ENCODE measurements at regions not wholly inside any gene's neighbourhood (a gene's known extent, or its start where the extent isn't known, plus 50 kb on each side); places are given as distances from the start of the nearest gene placed in this dataset.
"Not testable (repeated sequence)": the region's sequence is repeated elsewhere in the genome, so short reads cannot be mapped to it uniquely, and the experiment has no call there.

- Mint-ChIP-seq H3K36me3 (ENCODE audit: low read depth) (no peaks in the 10 kb centered on the region), H3K9me3 (ENCODE audit: low read depth) (peaks cover 6% of the 10 kb centered on the region), H3K4me3 (ENCODE audit: unreplicated experiment) (no peak overlapping the region), H3K4me1 (ENCODE audit: low read depth) (peaks cover 22% of the 10 kb centered on the region), H3K27ac (ENCODE audit: unreplicated experiment) (no peak overlapping the region), H3K27me3 (ENCODE audit: low read depth) (peaks cover 8% of the 10 kb centered on the region)
- TF ChIP-seq CTCF (IDR thresholded peaks at IDR 0.05) = no peak
- no peak for DNase-seq (ENCODE audit: low spot score)
Observed at GRCh38 chr14:46573498-46573897, 78.1 kb downstream of the RPL10L start.

- peaks cover 6% of the 10 kb centered on the region for H3K27me3 Mint-ChIP-seq (ENCODE audit: low read depth)
- DNase-seq (ENCODE audit: low spot score) = no peak
- peaks cover 26% of the 10 kb centered on the region for H3K4me1 Mint-ChIP-seq (ENCODE audit: low read depth)
- no peak for TF ChIP-seq CTCF (IDR thresholded peaks at IDR 0.05)
- no peaks in the 10 kb centered on the region for H3K36me3 Mint-ChIP-seq (ENCODE audit: low read depth)
- H3K27ac Mint-ChIP-seq (ENCODE audit: unreplicated experiment) = no peak overlapping the region
- no peak overlapping the region for H3K4me3 Mint-ChIP-seq (ENCODE audit: unreplicated experiment)
- peaks cover 9% of the 10 kb centered on the region for H3K9me3 Mint-ChIP-seq (ENCODE audit: low read depth)
Observed at GRCh38 chr14:46571970-46572369, 79.6 kb downstream of the RPL10L start.

GRCh38 chr14:46568161-46568560, 83.4 kb downstream of the RPL10L start:
- H3K9me3 Mint-ChIP-seq (ENCODE audit: low read depth); H3K27ac Mint-ChIP-seq (ENCODE audit: unreplicated experiment); DNase-seq (ENCODE audit: low spot score); H3K36me3 Mint-ChIP-seq (ENCODE audit: low read depth); H3K27me3 Mint-ChIP-seq (ENCODE audit: low read depth); H3K4me3 Mint-ChIP-seq (ENCODE audit: unreplicated experiment): not testable (repeated sequence)
- peaks cover 14% of the 10 kb centered on the region for H3K4me1 Mint-ChIP-seq (ENCODE audit: low read depth)

- TF ChIP-seq CTCF (IDR thresholded peaks at IDR 0.05) = no peak
- H3K27me3 Mint-ChIP-seq (ENCODE audit: low read depth) = peaks cover 3% of the 10 kb centered on the region
- H3K27ac Mint-ChIP-seq (ENCODE audit: unreplicated experiment) = no peak overlapping the region
- peak; percentile 37 for DNase-seq (ENCODE audit: low spot score)
- H3K4me3 Mint-ChIP-seq (ENCODE audit: unreplicated experiment) = no peak overlapping the region
- H3K36me3 Mint-ChIP-seq (ENCODE audit: low read depth) = no peaks in the 10 kb centered on the region
- no peaks in the 10 kb centered on the region for H3K4me1 Mint-ChIP-seq (ENCODE audit: low read depth)
- H3K9me3 Mint-ChIP-seq (ENCODE audit: low read depth) = peaks cover 19% of the 10 kb centered on the region
Observed at GRCh38 chr14:46550836-46551235, 100.7 kb downstream of the RPL10L start.

- Mint-ChIP-seq H3K4me1 (ENCODE audit: low read depth) (no peaks in the 10 kb centered on the region), H3K27me3 (ENCODE audit: low read depth) (peaks cover 20% of the 10 kb centered on the region), H3K4me3 (ENCODE audit: unreplicated experiment) (no peak overlapping the region), H3K27ac (ENCODE audit: unreplicated experiment) (no peak overlapping the region), H3K36me3 (ENCODE audit: low read depth) (no peaks in the 10 kb centered on the region), H3K9me3 (ENCODE audit: low read depth) (no peaks in the 10 kb centered on the region)
- DNase-seq (ENCODE audit: low spot score) = no peak
- no peak for TF ChIP-seq CTCF (IDR thresholded peaks at IDR 0.05)
Observed at GRCh38 chr14:46540986-46541385, 110.6 kb downstream of the RPL10L start.

GRCh38 chr14:46519121-46519520, 132.5 kb downstream of the RPL10L start:
- H3K4me3 Mint-ChIP-seq (ENCODE audit: unreplicated experiment) = no peak overlapping the region
- H3K36me3 Mint-ChIP-seq (ENCODE audit: low read depth) = no peaks in the 10 kb centered on the region
- DNase-seq (ENCODE audit: low spot score) = no peak
- TF ChIP-seq CTCF (IDR thresholded peaks at IDR 0.05) = no peak
- no peaks in the 10 kb centered on the region for H3K4me1 Mint-ChIP-seq (ENCODE audit: low read depth)
- H3K27ac Mint-ChIP-seq (ENCODE audit: unreplicated experiment) = no peak overlapping the region
- no peaks in the 10 kb centered on the region for H3K9me3 Mint-ChIP-seq (ENCODE audit: low read depth)
- peaks cover 7% of the 10 kb centered on the region for H3K27me3 Mint-ChIP-seq (ENCODE audit: low read depth)

- not testable (repeated sequence) for H3K4me1 Mint-ChIP-seq (ENCODE audit: low read depth); H3K36me3 Mint-ChIP-seq (ENCODE audit: low read depth); H3K27me3 Mint-ChIP-seq (ENCODE audit: low read depth); H3K27ac Mint-ChIP-seq (ENCODE audit: unreplicated experiment); H3K4me3 Mint-ChIP-seq (ENCODE audit: unreplicated experiment)
- peak; percentile 66 for DNase-seq (ENCODE audit: low spot score)
- H3K9me3 Mint-ChIP-seq (ENCODE audit: low read depth) = peaks cover 12% of the 10 kb centered on the region
Observed at GRCh38 chr14:46508752-46509151, 142.8 kb downstream of the RPL10L start.

Measured in chondrocyte (in vitro differentiated cells).